Urinary bladder (tissue), 3 donors: ENCODE measurements at regions not wholly inside any gene's neighbourhood (a gene's known extent, or its start where the extent isn't known, plus 50 kb on each side); places are given as distances from the start of the nearest gene placed in this dataset.
"Not testable (repeated sequence)": the region's sequence is repeated elsewhere in the genome, so short reads cannot be mapped to it uniquely, and the experiment has no call there.

Source experiments
- DNase-seq: peaks from one replicate; pipeline ENCODE4 v3.0.0-alpha.2; 2015; ENCODE audit errors: extremely low spot score
- H3K27ac ChIP-seq: one replicate; pipeline ENCODE4 v1.5.1; 2013; ENCODE audit warnings: low read depth, mild to moderate bottlenecking, moderate library complexity
- H3K36me3 ChIP-seq: one replicate; pipeline ENCODE4 v1.6.1; 2013; ENCODE audit warnings: mild to moderate bottlenecking, moderate library complexity; ENCODE audit not compliant: insufficient read depth
- H3K4me1 ChIP-seq: one replicate; pipeline ENCODE4 v1.6.1; 2013; ENCODE audit warnings: mild to moderate bottlenecking, moderate library complexity; ENCODE audit not compliant: insufficient read depth
- H3K4me3 ChIP-seq: one replicate; pipeline ENCODE4 v1.5.1; 2013; ENCODE audit warnings: low read depth, low read length
- WGBS: extraction: QIAGEN DNeasy Blood & Tissue Kit; methylation state at CpG from one replicate; pipeline ENCODE4 v1.1.7; 2013; 5-methylcytosine and 5-hydroxymethylcytosine counted together
- donor health status: healthy with polysubstance abuse.
- donor health status: healthy.

DNA sequence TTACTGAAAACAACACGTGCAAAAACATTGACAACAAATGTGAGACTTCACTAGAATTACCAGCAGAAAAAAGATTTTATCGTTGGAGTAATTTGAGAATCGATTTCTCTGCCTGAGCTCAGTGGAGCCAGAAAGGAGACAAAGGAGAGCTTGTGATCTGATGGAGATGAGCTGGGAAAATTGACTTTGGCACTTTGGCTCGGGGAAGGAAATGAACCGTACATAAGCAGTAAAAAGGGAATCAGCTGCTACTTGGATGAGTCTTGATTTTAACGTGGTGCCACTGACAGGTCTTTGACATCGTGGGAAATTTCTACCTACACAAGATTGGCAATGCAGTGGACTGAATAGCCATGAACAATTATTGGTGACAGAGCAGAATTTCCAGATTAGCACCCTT, 244.7 kb upstream of the RPS23 start:
- H3K36me3 ChIP-seq, result no peaks in the 10 kb centered on the region
- no peak overlapping the region for H3K4me3 ChIP-seq
- H3K27ac ChIP-seq, result no peak overlapping the region
- no peak for DNase-seq
- WGBS, result 65% methylated on average over 7 of the region's 7 CpGs
- H3K4me1 ChIP-seq, result no peaks in the 10 kb centered on the region

GRCh38 chr5:82521431-82522051, 243.4 kb upstream of the RPS23 start:
- no peak overlapping the region for H3K4me3 ChIP-seq
- 71% methylated on average over 4 of the region's 4 CpGs for WGBS
- H3K4me1 ChIP-seq, result no peaks in the 10 kb centered on the region
- DNase-seq, result no peak
- no peak overlapping the region for H3K27ac ChIP-seq
- H3K36me3 ChIP-seq, result no peaks in the 10 kb centered on the region

DNA sequence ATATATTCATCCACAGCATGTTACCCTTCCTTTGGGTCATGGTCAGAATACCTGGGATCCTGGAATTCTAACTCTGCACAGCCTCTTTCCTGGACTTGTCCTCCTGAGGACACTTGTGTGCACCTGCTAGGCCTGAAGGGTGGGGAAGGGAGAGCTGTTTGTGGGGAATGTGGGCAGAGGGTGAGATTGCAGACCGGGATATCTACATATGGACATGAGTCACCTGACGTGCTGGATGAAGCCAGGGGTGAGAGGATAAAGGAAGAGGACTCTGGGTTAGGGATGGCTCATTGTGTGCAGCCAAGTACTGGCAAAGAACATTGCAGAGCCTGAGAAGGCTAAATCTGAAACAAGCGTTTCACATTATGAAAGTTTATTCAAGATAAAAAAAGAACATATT, 241.4 kb upstream of the RPS23 start:
- DNase-seq, result no peak
- Histone ChIP-seq H3K4me1 (no peaks in the 10 kb centered on the region), H3K36me3 (no peaks in the 10 kb centered on the region), H3K27ac (no peak overlapping the region), H3K4me3 (no peak overlapping the region)
- WGBS, result 51% methylated on average over 3 of the region's 3 CpGs

DNA sequence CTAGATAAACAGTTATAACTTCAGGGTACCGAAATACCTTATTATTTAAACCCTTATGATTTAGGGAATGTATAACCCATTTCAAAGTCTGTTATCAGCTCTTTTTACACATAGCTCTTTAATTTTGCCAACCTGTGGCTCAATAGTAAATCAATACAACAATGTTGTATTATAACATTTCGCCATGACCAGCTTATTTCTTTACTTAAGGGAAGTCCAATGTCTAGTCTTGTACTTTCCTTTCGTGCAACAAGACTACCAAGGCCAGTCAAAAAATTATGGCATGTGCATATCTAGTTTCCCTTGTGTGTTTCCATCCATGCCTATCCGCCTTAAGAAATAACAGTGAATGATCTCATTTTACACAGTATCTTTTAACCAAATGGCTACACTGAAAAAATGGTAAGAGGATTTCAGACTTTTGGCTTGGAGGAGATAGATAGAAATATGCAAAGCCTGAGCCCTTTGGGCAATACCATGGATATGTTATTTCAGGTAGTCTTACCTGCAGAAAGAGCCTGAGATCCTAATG, 239.5 kb upstream of the RPS23 start:
- Histone ChIP-seq H3K36me3 (no peaks in the 10 kb centered on the region), H3K4me3 (no peak overlapping the region), H3K4me1 (no peaks in the 10 kb centered on the region), H3K27ac (no peak overlapping the region)
- WGBS, result 90% methylated on average over 4 of the region's 4 CpGs
- no peak for DNase-seq

DNA sequence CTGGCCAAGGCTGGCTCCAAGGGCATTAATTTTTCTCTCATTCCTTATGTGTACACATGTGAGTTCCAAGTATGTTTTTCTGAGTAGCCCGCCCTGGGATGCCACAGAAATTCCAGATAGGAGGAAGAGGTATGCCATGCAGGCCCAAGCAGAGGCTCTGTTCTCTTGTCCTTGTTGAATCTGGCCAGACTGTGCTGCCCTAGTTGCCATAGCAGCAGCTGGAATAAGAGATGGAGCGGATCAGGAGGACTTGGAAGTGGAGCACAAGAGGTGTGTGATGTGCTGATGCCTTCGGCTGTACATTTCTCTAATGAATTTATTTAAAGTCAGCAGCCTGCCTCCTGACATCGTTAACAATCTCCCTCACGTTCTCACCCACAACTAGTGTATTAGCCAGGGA, 235.6 kb upstream of the RPS23 start:
- no peak overlapping the region for H3K27ac ChIP-seq
- WGBS, result 90% methylated on average over 5 of the region's 5 CpGs
- no peaks in the 10 kb centered on the region for H3K4me1 ChIP-seq
- no peak overlapping the region for H3K4me3 ChIP-seq
- DNase-seq, result no peak
- H3K36me3 ChIP-seq, result no peaks in the 10 kb centered on the region

DNA sequence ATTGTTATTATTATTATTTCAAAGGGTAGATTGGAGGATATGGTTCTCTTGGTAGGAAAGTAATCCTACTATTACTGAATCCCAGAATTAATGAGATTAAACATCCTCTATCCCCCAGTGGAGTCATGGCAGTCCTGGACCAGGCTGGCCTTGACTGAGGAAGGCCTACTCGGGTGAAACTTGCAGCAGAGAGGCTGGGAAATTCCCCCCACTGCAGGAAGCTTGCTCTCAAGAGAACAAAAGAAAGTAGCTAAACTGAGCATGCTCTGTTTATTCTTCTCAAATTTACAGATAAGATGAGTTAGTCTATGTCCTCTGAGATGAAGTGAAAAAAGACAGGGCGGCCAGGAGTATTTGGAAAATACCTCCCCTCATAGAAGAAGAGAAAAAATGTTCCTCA, 233.9 kb upstream of the RPS23 start:
- Histone ChIP-seq H3K36me3 (no peaks in the 10 kb centered on the region), H3K4me3 (no peak overlapping the region), H3K27ac (no peak overlapping the region), H3K4me1 (no peaks in the 10 kb centered on the region)
- no peak for DNase-seq
- WGBS, result 78% methylated on average over 2 of the region's 2 CpGs

- H3K4me3 ChIP-seq, result no peak overlapping the region
- WGBS, result 81% methylated on average over 3 of the region's 3 CpGs
- no peak overlapping the region for H3K27ac ChIP-seq
- no peaks in the 10 kb centered on the region for H3K36me3 ChIP-seq
- no peak for DNase-seq
- H3K4me1 ChIP-seq, result no peaks in the 10 kb centered on the region
Measured at GRCh38 chr5:82511134-82511533, 233.0 kb upstream of the RPS23 start.

DNA sequence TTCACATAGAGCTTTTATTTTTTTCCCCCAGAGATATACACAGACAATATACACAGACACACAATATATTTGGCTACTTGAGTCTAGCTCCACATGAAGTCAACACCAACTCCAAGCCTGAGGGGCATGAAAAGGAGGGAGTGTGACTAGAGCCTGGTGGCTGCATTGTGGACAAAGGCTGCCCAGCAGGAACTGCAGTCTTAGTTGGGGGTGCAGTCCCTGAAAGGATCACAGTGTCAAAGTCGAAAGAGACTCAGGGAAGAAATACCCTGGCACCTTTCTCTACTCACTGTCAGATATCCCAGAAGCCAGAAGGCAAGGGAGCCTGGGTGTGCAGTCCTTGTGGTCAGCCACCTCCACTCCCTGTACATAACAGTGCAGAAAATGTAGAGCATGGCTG, 231.6 kb upstream of the RPS23 start:
- 70% methylated on average over 1 of the region's 1 CpG for WGBS
- no peak overlapping the region for H3K27ac ChIP-seq
- no peaks in the 10 kb centered on the region for H3K4me1 ChIP-seq
- no peak for DNase-seq
- no peak overlapping the region for H3K4me3 ChIP-seq
- H3K36me3 ChIP-seq, result no peaks in the 10 kb centered on the region

- H3K27ac ChIP-seq, H3K4me3 ChIP-seq, H3K4me1 ChIP-seq, DNase-seq, H3K36me3 ChIP-seq: not testable (repeated sequence)
- 92% methylated on average over 2 of the region's 3 CpGs for WGBS
Measured at GRCh38 chr5:82506390-82506789, 228.2 kb upstream of the RPS23 start.

- WGBS, result 79% methylated on average over 2 of the region's 2 CpGs
- no peaks in the 10 kb centered on the region for H3K36me3 ChIP-seq
- DNase-seq, result no peak
- H3K27ac ChIP-seq, result no peak overlapping the region
- no peak overlapping the region for H3K4me3 ChIP-seq
- no peaks in the 10 kb centered on the region for H3K4me1 ChIP-seq
Measured at GRCh38 chr5:82499725-82500244, 221.6 kb upstream of the RPS23 start.

DNA sequence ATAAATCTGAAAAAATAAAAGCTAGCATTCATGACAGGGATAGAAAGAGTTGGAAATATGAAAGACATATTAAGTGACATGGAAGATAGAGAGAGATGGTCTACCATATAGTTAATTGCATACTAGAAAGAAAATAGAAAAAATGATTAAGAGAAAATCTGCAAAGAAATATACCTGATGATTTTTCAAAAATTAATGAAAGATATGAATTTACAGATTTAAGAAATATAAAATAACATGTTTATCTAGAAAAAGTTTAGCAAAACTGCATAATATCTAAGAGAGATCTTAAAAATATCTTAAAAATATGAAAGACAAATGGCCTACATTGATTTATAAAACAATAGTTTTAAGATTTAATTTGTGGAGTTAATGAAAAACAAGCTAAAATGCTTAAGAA, 219.1 kb upstream of the RPS23 start:
- H3K36me3 ChIP-seq, result no peaks in the 10 kb centered on the region
- H3K4me1 ChIP-seq, result no peaks in the 10 kb centered on the region
- H3K27ac ChIP-seq, result no peak overlapping the region
- DNase-seq, result no peak
- no peak overlapping the region for H3K4me3 ChIP-seq

DNA sequence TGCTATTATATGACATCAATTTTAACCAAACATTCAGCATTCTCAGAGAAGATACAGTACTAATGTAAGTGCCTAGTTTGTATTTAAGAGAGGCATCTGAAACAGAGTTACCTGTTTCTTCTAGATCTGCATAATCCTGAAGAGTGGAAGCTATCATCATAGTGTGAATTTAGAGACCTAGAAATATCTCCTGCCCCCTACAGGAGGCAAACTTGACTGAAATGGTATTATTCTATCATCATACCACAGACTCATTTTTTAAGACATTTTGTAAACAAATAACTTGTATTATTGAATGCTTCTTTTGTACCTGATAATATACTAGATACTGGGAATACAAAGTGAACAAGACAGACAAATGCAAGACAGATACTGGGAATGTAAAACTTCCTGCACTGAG, 216.8 kb upstream of the RPS23 start:
- H3K36me3 ChIP-seq, result no peaks in the 10 kb centered on the region
- no peak overlapping the region for H3K4me3 ChIP-seq
- H3K4me1 ChIP-seq, result no peaks in the 10 kb centered on the region
- no peak for DNase-seq
- H3K27ac ChIP-seq, result no peak overlapping the region

- Histone ChIP-seq H3K4me1 (no peaks in the 10 kb centered on the region), H3K4me3 (no peak overlapping the region), H3K36me3 (no peaks in the 10 kb centered on the region), H3K27ac (no peak overlapping the region)
- DNase-seq, result no peak
Measured at GRCh38 chr5:82493221-82493620, 215.1 kb upstream of the RPS23 start.

DNA sequence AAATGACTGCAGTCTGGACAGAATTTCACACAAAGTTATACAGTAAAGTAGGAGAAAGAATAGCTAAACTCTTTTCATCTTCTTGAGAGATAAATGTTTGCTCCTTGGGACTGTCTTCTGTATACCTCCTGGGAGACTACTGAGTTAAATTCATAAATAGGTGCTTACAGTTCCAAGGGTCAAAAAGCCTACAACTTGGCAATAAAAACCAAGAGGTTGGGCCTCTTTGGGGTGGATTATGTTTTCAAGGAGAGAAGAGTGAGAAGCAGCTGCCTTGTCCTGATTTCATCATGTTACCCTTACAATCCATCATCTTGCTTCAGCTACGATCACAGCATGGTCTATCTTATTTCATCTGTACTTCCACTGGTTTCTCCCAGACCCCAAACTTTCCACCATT, 213.2 kb upstream of the RPS23 start:
- Histone ChIP-seq H3K4me1 (no peaks in the 10 kb centered on the region), H3K36me3 (no peaks in the 10 kb centered on the region), H3K4me3 (no peak overlapping the region), H3K27ac (no peak overlapping the region)
- DNase-seq, result no peak
- WGBS, result 86% methylated on average over 1 of the region's 1 CpG

DNA sequence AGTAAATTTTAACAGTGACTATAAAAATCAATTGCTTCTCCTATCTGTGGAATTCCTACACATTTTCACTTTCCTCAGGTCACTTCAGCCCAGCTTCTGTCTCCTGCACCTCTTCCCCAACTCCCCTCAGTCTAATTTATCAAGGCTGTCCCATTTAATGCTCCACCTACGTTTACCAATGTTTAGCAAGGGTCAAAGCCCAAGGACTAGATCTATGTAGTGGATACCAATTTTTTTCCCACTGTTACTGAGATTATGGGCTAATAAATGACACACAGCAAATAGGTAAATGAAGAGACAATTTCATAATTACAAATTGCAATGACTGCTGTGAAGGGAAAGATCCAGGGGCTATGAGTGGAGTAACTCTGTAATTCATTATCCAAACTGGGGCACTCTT, 211.5 kb upstream of the RPS23 start:
- DNase-seq, result no peak
- Histone ChIP-seq H3K27ac (no peak overlapping the region), H3K4me1 (no peaks in the 10 kb centered on the region), H3K36me3 (no peaks in the 10 kb centered on the region), H3K4me3 (no peak overlapping the region)
- 78% methylated on average over 1 of the region's 1 CpG for WGBS
